ENCODE measurements at regions not wholly inside any gene's neighbourhood (a gene's known extent, or its start where the extent isn't known, plus 50 kb on each side); places are given as distances from the start of the nearest gene placed in this dataset.
"Not testable (repeated sequence)": the region's sequence is repeated elsewhere in the genome, so short reads cannot be mapped to it uniquely, and the experiment has no call there.

DNA sequence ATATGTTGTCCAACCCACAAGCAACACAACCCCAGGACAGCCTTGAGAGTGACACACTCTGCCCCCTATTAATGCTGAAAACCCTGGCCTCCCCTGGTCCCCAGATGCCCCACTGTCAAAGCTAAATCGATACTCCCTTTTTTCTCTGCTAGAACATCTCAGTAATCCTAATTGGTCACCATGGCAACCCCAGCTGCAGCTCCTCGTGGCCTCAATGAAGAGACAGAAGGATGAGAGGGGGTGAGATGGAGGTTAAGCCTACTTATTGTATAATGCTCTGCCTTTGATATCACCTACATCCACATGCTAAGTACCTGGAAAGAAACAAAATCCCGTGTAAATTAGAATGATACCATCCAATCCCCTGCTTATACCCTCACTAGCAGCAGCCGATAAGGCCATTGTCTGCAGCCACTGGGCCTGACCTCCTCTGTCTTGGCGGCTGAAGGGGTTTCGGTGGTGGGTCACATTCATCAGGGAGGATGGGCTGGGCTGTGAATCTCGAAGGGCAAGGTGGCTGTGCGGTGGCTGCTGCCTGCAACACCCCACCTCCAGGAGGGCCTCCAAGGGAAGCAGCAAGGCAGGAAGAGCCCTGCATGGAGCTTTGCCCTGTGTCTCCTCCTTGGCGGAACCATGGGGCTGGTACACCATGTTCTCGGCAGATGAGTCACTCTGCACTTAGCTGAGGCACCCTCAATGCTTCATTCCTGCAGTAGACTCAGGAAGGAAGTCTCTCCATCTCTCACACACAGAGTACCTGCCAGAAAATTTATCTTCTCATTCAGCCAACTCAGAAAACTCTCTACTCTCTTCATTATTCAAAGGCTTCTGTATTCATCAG is 399.5 kb downstream of the BUD13 start:
- no peak overlapping the region for H3K9ac ChIP-seq (ENCODE audit: low read depth, low read length)
- no peak overlapping the region for H3K4me3 ChIP-seq (ENCODE audit: low read depth, low read length)
- no peaks in the 10 kb centered on the region for H3K36me3 ChIP-seq (ENCODE audit: control insufficient read depth, insufficient read depth, low read length)
- H3K4me1 ChIP-seq (ENCODE audit: control insufficient read depth, insufficient read depth, low read length) = no peaks in the 10 kb centered on the region
- no peaks in the 10 kb centered on the region for H3K27me3 ChIP-seq (ENCODE audit: control insufficient read depth, insufficient read depth, low read length)
- no peaks in the 10 kb centered on the region for H3K9me3 ChIP-seq (ENCODE audit: control insufficient read depth, insufficient read depth, low read length)

DNA sequence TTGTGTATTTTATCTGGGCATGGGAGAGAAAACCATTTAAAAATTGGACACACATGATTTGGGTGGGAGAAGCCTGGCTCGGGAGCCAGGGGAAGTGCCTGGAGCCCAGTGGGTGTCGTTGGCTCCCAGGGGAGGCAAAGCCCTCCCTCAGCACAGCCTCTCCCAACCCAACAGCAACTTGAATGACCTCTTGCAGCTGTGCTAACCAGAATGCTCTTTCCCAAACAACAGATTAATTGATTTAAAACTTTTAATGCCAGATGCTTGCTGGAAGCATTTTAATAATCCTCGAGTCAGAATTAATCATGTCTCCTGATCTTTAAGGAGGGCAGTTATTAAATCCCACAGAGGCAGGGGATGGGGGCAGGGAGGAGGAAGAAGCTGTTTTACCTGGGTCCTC is 401.6 kb downstream of the BUD13 start:
- Histone ChIP-seq H3K4me1 (ENCODE audit: control insufficient read depth, insufficient read depth, low read length) (peaks cover 2% of the 10 kb centered on the region), H3K9me3 (ENCODE audit: control insufficient read depth, insufficient read depth, low read length) (no peaks in the 10 kb centered on the region), H3K4me3 (ENCODE audit: low read depth, low read length) (no peak overlapping the region)

DNA sequence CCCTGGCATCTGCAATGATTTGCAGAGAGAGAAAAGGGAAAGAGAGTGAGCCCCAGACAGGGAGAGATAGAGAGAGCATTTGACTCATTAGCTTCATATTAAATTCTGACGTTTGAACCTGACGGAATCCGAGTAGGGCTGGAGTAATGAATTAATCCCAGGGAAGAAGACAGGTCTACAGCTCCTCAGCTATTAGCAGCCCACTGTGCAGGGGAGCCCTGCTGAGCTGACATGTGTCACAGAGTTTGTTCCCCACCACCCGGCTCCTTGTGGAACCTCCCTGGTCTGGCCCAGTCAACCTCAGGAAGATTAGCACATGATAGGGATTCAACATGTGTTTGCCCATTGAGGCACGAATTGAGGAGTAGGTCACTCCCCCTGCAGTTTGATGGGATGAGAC is 404.0 kb downstream of the BUD13 start:
- H3K36me3 ChIP-seq (ENCODE audit: control insufficient read depth, insufficient read depth, low read length) = no peaks in the 10 kb centered on the region
- H3K9ac ChIP-seq (ENCODE audit: low read depth, low read length) = no peak overlapping the region
- H3K4me1 ChIP-seq (ENCODE audit: control insufficient read depth, insufficient read depth, low read length) = peaks cover 2% of the 10 kb centered on the region
- no peaks in the 10 kb centered on the region for H3K27me3 ChIP-seq (ENCODE audit: control insufficient read depth, insufficient read depth, low read length)
- H3K9me3 ChIP-seq (ENCODE audit: control insufficient read depth, insufficient read depth, low read length) = no peaks in the 10 kb centered on the region
- no peak overlapping the region for H3K4me3 ChIP-seq (ENCODE audit: low read depth, low read length)

More for the DNA sequence above, 401.6 kb downstream of the BUD13 start:
- H3K36me3 ChIP-seq (ENCODE audit: control insufficient read depth, insufficient read depth, low read length) = no peaks in the 10 kb centered on the region
- no peak overlapping the region for H3K9ac ChIP-seq (ENCODE audit: low read depth, low read length)
- H3K27me3 ChIP-seq (ENCODE audit: control insufficient read depth, insufficient read depth, low read length) = no peaks in the 10 kb centered on the region

DNA sequence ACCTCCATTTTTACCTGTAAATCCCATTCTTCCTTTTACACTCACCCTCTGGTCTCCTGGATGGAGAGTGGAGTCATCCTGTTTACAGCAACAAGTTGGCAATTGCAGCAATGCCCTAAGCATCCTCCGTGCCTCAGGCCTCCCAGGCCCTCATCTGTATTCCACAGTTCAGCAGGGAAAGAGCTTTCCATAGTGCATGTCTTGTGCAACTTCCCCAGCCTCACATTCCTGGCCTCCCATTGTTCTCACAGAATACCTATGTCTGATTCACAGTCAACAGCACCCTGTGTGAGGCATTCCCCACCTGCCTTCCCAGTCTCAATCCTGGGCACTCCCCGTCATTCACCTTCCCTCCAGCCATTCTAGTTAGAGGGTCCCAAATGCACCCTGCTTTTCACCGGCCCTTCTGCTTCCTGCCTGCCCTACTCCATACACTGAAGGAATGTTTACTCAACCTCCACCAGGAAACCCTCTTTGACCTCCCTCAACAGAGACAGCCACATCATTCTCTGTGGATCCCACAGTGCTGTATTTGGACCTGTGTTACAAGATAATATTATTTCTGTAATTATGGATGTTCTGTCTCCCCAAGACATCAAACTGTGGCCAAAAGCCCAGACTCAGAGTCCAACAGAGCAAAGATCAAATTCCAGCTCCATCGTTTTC is 405.7 kb downstream of the BUD13 start:
- H3K4me1 ChIP-seq (ENCODE audit: control insufficient read depth, insufficient read depth, low read length) = peaks cover 2% of the 10 kb centered on the region
- no peak overlapping the region for H3K9ac ChIP-seq (ENCODE audit: low read depth, low read length)
- H3K4me3 ChIP-seq (ENCODE audit: low read depth, low read length) = no peak overlapping the region
- H3K9me3 ChIP-seq (ENCODE audit: control insufficient read depth, insufficient read depth, low read length) = no peaks in the 10 kb centered on the region
- H3K36me3 ChIP-seq (ENCODE audit: control insufficient read depth, insufficient read depth, low read length) = no peaks in the 10 kb centered on the region
- no peaks in the 10 kb centered on the region for H3K27me3 ChIP-seq (ENCODE audit: control insufficient read depth, insufficient read depth, low read length)

DNA sequence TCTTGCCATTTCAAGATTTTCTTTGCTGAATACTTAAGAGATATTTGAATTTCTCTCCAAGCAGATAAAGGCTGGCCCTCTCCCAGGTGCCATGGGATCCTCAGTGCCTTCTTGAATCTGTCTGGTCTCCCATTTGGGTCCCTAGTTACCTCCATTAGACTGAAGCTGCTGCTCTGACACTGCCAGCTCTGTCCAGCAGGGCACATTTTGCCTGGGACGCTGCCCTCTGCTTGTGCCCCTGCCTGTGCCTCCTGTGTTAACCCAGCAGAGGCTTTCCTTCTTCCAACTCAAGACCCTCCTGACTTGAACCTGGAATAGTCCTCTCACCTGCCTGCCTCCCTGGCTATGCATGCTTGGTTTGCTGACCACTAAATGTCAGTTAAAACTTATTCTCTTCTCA is 406.3 kb downstream of the BUD13 start:
- Histone ChIP-seq H3K27me3 (ENCODE audit: control insufficient read depth, insufficient read depth, low read length) (no peaks in the 10 kb centered on the region), H3K36me3 (ENCODE audit: control insufficient read depth, insufficient read depth, low read length) (no peaks in the 10 kb centered on the region), H3K9ac (ENCODE audit: low read depth, low read length) (no peak overlapping the region)

DNA sequence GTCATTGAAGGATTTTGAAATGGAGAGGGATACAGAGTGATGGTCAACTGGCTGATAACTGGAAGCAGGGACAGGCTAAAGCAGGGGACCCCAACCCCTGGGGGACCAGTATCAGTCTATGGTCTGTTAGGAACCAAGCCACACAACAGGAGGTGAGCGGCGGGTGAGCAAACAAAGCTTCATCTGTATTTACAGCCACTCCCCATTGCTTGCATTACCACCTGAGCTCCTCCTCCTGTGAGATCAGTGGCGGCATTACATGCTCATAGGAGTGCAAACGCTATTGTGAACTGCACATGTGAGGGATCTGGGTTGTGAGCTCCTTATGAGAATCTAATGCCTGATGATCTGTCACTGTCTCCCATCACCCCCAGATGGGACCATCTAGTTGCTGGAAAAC is 407.9 kb downstream of the BUD13 start:
- H3K27me3 ChIP-seq (ENCODE audit: control insufficient read depth, insufficient read depth, low read length); H3K4me1 ChIP-seq (ENCODE audit: control insufficient read depth, insufficient read depth, low read length); H3K4me3 ChIP-seq (ENCODE audit: low read depth, low read length); H3K36me3 ChIP-seq (ENCODE audit: control insufficient read depth, insufficient read depth, low read length); H3K9ac ChIP-seq (ENCODE audit: low read depth, low read length); H3K9me3 ChIP-seq (ENCODE audit: control insufficient read depth, insufficient read depth, low read length): not testable (repeated sequence)

More for the DNA sequence above, 406.3 kb downstream of the BUD13 start:
- Histone ChIP-seq H3K4me1 (ENCODE audit: control insufficient read depth, insufficient read depth, low read length) (peaks cover 2% of the 10 kb centered on the region), H3K9me3 (ENCODE audit: control insufficient read depth, insufficient read depth, low read length) (no peaks in the 10 kb centered on the region), H3K4me3 (ENCODE audit: low read depth, low read length) (no peak overlapping the region)

DNA sequence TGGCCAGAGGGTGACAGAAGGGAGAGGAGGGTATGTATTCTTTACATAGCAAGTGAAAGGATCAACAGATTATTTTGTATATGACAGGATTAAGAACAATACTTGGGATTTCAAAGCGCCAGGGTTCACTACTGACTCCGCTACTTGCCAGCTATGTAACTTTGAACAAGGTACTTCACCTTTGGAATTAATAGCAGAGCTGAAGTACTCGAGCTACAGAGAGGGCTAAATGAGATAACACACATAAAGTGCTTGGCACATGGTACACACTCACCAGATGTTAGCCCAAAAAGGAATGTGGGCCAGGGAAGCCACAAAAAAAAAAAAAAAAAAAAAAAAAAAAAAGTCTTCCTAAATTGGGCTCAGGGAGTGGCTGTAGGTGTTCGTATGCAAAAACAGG is 408.4 kb downstream of the BUD13 start:
- no peaks in the 10 kb centered on the region for H3K9me3 ChIP-seq (ENCODE audit: control insufficient read depth, insufficient read depth, low read length)
- H3K4me1 ChIP-seq (ENCODE audit: control insufficient read depth, insufficient read depth, low read length) = peaks cover 2% of the 10 kb centered on the region
- H3K9ac ChIP-seq (ENCODE audit: low read depth, low read length) = no peak overlapping the region
- no peak overlapping the region for H3K4me3 ChIP-seq (ENCODE audit: low read depth, low read length)
- H3K27me3 ChIP-seq (ENCODE audit: control insufficient read depth, insufficient read depth, low read length) = no peaks in the 10 kb centered on the region
- no peaks in the 10 kb centered on the region for H3K36me3 ChIP-seq (ENCODE audit: control insufficient read depth, insufficient read depth, low read length)

DNA sequence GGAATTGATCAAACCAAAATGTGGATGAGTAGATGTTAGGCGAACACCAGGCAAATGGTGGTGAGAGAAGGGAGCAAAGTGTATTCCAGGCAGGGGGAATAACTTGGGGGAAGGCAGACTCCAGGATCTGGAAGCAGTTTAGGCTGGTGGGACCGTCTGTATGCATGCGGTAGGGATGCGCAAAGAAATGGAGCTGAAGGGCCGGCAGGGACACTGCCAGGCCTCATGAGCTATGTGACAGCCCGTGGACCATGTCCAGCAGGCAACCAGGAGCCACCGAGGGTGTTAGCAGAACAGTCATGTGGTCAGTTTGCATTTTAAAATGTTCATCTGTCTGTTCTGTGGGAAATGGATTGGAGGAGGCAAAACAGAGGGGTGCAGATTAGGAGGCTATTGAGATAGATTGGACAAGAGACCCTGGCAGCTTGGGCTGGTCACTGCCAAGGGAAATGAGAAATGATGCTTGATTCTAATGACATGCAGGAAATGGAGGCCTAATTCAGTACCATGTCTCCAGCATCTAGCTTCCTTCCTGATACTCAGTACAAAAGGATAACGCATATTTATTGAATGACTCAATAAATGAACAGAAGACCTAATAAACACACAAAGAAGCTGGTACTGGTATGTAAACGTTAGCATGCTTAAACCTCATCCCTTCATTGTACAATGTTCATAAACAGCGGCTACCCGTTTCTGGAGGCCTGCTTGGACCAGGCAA is 412.4 kb downstream of the BUD13 start:
- no peaks in the 10 kb centered on the region for H3K36me3 ChIP-seq (ENCODE audit: control insufficient read depth, insufficient read depth, low read length)
- no peak overlapping the region for H3K4me3 ChIP-seq (ENCODE audit: low read depth, low read length)
- H3K4me1 ChIP-seq (ENCODE audit: control insufficient read depth, insufficient read depth, low read length) = peaks cover 2% of the 10 kb centered on the region
- H3K27me3 ChIP-seq (ENCODE audit: control insufficient read depth, insufficient read depth, low read length) = peaks cover 4% of the 10 kb centered on the region
- no peak overlapping the region for H3K9ac ChIP-seq (ENCODE audit: low read depth, low read length)
- no peaks in the 10 kb centered on the region for H3K9me3 ChIP-seq (ENCODE audit: control insufficient read depth, insufficient read depth, low read length)

DNA sequence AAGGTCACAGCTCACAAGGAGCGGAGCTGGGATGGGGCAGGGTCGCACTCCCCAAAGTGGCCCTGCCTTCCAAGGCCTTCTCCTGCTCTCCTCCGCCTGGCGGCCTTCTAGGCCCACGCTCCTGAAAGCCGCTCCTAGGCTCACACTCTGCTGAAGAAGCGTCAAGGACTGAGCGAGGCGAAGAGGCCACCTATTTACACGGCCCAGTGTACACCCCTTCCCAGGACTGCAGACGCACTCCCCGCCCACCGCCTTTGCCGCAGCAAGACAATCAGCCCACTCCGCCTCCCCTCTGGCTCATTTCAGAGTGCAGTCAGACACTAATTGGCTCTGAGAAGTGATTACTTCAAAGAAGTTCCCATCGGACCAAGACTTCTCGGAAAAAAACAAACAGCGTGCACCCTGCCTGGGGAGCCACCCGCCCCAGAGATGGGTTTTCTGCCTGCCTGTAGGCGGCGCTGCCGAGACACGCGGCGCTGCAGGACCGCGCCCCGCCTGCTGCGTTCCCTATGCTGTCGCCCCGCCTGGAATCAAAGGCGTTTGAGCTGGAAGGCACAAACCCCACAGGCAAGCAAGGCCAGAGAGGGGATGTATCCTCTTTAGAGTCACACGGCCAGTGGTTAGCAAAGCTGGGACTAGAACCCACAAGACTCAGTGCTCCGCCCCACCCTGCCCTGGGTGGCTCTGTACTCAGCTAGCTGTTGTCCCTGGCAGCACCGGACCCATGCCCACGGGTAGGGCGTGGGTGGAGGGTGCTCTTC is 414.8 kb downstream of the BUD13 start:
- Histone ChIP-seq H3K36me3 (ENCODE audit: control insufficient read depth, insufficient read depth, low read length) (no peaks in the 10 kb centered on the region), H3K4me3 (ENCODE audit: low read depth, low read length) (no peak overlapping the region), H3K27me3 (ENCODE audit: control insufficient read depth, insufficient read depth, low read length) (peaks cover 4% of the 10 kb centered on the region), H3K9ac (ENCODE audit: low read depth, low read length) (peak overlapping the region; percentile 42), H3K9me3 (ENCODE audit: control insufficient read depth, insufficient read depth, low read length) (no peaks in the 10 kb centered on the region), H3K4me1 (ENCODE audit: control insufficient read depth, insufficient read depth, low read length) (peaks cover 2% of the 10 kb centered on the region)

DNA sequence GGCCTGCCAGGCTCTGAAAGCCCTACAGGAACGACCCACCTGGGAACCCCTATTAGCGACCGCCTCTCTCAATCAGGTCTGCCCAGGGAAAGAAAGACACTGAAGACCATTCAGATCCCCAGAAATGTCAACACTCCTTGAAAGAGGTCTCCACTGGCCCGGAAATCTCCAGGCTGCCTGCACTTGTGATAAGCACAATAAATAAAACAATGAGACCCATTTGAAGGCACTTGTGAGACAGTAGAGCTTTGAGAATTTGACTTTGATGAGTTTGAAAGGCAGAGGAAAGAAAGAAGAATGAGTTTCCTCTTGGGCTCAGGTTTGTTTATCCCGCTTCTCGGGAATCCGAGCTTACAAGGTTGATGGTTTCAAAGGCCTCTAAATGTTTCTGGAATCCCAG is 416.3 kb downstream of the BUD13 start:
- H3K36me3 ChIP-seq (ENCODE audit: control insufficient read depth, insufficient read depth, low read length) = no peaks in the 10 kb centered on the region
- no peak overlapping the region for H3K9ac ChIP-seq (ENCODE audit: low read depth, low read length)
- H3K9me3 ChIP-seq (ENCODE audit: control insufficient read depth, insufficient read depth, low read length) = no peaks in the 10 kb centered on the region
- peaks cover 2% of the 10 kb centered on the region for H3K4me1 ChIP-seq (ENCODE audit: control insufficient read depth, insufficient read depth, low read length)
- H3K4me3 ChIP-seq (ENCODE audit: low read depth, low read length) = no peak overlapping the region
- H3K27me3 ChIP-seq (ENCODE audit: control insufficient read depth, insufficient read depth, low read length) = peaks cover 4% of the 10 kb centered on the region

DNA sequence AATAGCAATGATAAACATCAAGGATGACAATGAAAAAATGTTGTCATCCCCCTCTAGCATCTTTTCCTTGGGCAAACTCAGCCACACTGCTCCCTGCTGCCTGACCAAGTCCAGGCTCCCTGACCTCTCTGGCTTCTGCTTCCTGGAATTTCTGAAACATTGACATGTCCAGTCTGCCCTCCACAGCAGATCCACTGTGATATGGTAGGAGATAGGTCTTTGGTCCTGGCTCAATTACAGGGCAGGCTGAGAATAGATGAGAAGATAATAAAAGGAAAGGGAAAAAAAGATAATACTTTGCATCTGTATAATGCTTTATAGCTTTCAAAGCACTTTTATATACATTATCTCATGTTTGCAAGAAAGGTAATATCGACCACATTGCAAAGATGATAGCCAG is 417.7 kb downstream of the BUD13 start:
- Histone ChIP-seq H3K36me3 (ENCODE audit: control insufficient read depth, insufficient read depth, low read length) (no peaks in the 10 kb centered on the region), H3K9ac (ENCODE audit: low read depth, low read length) (no peak overlapping the region), H3K4me1 (ENCODE audit: control insufficient read depth, insufficient read depth, low read length) (peaks cover 2% of the 10 kb centered on the region), H3K4me3 (ENCODE audit: low read depth, low read length) (no peak overlapping the region), H3K27me3 (ENCODE audit: control insufficient read depth, insufficient read depth, low read length) (peaks cover 4% of the 10 kb centered on the region), H3K9me3 (ENCODE audit: control insufficient read depth, insufficient read depth, low read length) (no peaks in the 10 kb centered on the region)
